ENCODE measurements at regions not wholly inside any gene's neighbourhood (a gene's known extent, or its start where the extent isn't known, plus 50 kb on each side); places are given as distances from the start of the nearest gene placed in this dataset.
A peak's percentile ranks its signal among the peaks of the same experiment; 100 is the strongest.

- H4K20me1 ChIP-seq (ENCODE audit: insufficient read depth) = no peaks in the 10 kb centered on the region
- ChIA-PET POLR2A (interaction anchor here (0.7 kb wide), 1 partner anchor 109 kb away, joined by 3 read pairs; the partner anchor contains the start of gene SLC2A1), CTCF (interaction anchor here (1.1 to 18.4 kb wide), 2 partner anchors 9 to 148 kb away, joined by 3 to 607 read pairs; no protein-coding TSS in a partner anchor)
- DNase-seq = peak; percentile 84
- no peaks in the 10 kb centered on the region for H3K9me3 ChIP-seq
- no peak overlapping the region for H3K9ac ChIP-seq
- no peaks in the 10 kb centered on the region for H3K9me2 ChIP-seq
- H3K4me1 ChIP-seq (ENCODE audit: control insufficient read depth in 1 of 2, insufficient read depth in 2 of 2, low read depth in 1 of 2, low read length in 1 of 2) = peaks cover 0 to 14% of the 10 kb centered on the region in 2 experiments; a peak in 1 of 4 replicates
- no peaks in the 10 kb centered on the region for H3K27me3 ChIP-seq (ENCODE audit: insufficient read depth)
- H2AFZ ChIP-seq (ENCODE audit: low read depth) = no peak overlapping the region
- H3F3A ChIP-seq (replicated peaks; ENCODE audit: insufficient read depth) = no peaks in the 10 kb centered on the region
- no peaks in the 10 kb centered on the region for H3K36me3 ChIP-seq (replicated peaks in 1 of 2; ENCODE audit: control insufficient read depth in 1 of 2, insufficient read depth in 2 of 2, low read length in 1 of 2)
- no peak overlapping the region for H3K27ac ChIP-seq (ENCODE audit: low read depth in 2 of 2, low read length in 1 of 2)
- no peaks in the 10 kb centered on the region for H3K79me2 ChIP-seq (ENCODE audit: insufficient read depth)
- WGBS (ENCODE audit: low lambda C conversion rate) = 60% methylated on average over 23 of the region's 60 CpGs
- no peak overlapping the region for H3K4me3 ChIP-seq (ENCODE audit: low read depth in 2 of 2, low read length in 1 of 2)
- H3K4me2 ChIP-seq = no peak overlapping the region
- TF ChIP-seq FOXM1 (IDR thresholded peaks at IDR 0.05; ENCODE audit: low read depth) (no peak), ELF1 (IDR thresholded peaks at IDR 0.05) (no peak), MXI1 (IDR thresholded peaks at IDR 0.05; ENCODE audit: low read depth, low read length) (no peak), GATA2 (CRISPR knock-in tag; IDR thresholded peaks at IDR 0.05) (no peak), FOXJ3 (CRISPR knock-in tag; IDR thresholded peaks at IDR 0.05) (no peak), SMC3 (IDR thresholded peaks at IDR 0.05; ENCODE audit: low read depth, low read length) (no peak), YY1 (IDR thresholded peaks at IDR 0.05; ENCODE audit: low read depth) (no peak), EZH2phosphoT487 (IDR thresholded peaks at IDR 0.05; ENCODE audit: borderline replicate concordance, low read depth) (no peak), RFX5 (IDR thresholded peaks at IDR 0.05; ENCODE audit: low read length) (no peak), RXRA (IDR thresholded peaks at IDR 0.05; ENCODE audit: borderline replicate concordance, low read depth) (no peak), IRF3 (IDR thresholded peaks at IDR 0.05; ENCODE audit: low read depth, low read length) (no peak), SIN3A (IDR thresholded peaks at IDR 0.05; ENCODE audit: borderline replicate concordance, low read depth, low read length) (no peak), FOSL2 (IDR thresholded peaks at IDR 0.05; ENCODE audit: borderline replicate concordance, low read depth) (no peak), USF2 (IDR thresholded peaks at IDR 0.05; ENCODE audit: borderline replicate concordance, low read depth, low read length) (no peak), CTCF (IDR thresholded peaks at IDR 0.05) (no peak), TEAD4 (IDR thresholded peaks at IDR 0.05; ENCODE audit: borderline replicate concordance, insufficient read depth) (no peak), JUND (IDR thresholded peaks at IDR 0.05) (no peak)
These were observed 103.9 kb downstream of the EBNA1BP2 start for GRCh38 chr1:43067977-43068751.

Data from SK-N-SH (cell line).